ENCODE measurements at regions not wholly inside any gene's neighbourhood (a gene's known extent, or its start where the extent isn't known, plus 50 kb on each side); places are given as distances from the start of the nearest gene placed in this dataset.

DNA sequence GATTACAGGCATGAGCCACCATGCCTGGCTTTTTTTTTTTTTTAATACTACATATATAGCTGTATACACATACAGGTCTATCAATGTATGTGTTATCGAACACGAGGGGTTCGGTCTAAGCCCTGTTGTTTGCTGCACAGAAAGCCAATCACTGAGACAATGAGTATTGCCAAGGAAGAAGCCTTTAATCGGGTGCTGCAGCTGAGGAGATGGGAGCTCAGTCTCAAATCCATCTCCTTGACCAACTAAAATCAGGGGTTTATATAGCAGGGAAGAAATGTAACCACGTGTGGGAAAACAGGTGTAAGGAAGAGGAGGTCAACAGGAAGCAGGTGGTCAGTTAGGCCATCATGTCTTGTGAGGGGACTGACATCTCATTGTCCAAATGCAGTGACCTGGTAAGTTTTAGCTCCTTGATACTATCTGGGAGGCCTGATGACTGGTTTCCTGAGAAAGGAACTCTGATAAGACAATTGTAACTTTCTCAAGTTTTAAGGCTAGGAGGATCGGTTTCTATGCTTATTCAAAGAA lies 80.9 kb upstream of the MAP1LC3B2 start:
- CTCF ChIA-PET: no interaction called here
- intact Hi-C loops (cut with micrococcal nuclease): no loop called here
- POLR2A ChIA-PET: no interaction called here
- Mint-ChIP-seq H3K9me3 (ENCODE audit: unreplicated experiment) (no peaks in the 10 kb centered on the region), H3K27ac (ENCODE audit: low read depth, unreplicated experiment) (no peak overlapping the region), H3K4me1 (ENCODE audit: insufficient read depth, unreplicated experiment) (no peaks in the 10 kb centered on the region), H3K27me3 (ENCODE audit: insufficient read depth, unreplicated experiment) (peaks cover 12% of the 10 kb centered on the region), H3K4me3 (ENCODE audit: unreplicated experiment) (no peak overlapping the region), H3K36me3 (ENCODE audit: insufficient read depth, unreplicated experiment) (no peaks in the 10 kb centered on the region)
- no peak for DNase-seq (ENCODE audit: unreplicated experiment)
- TF ChIP-seq, protein P1, sequence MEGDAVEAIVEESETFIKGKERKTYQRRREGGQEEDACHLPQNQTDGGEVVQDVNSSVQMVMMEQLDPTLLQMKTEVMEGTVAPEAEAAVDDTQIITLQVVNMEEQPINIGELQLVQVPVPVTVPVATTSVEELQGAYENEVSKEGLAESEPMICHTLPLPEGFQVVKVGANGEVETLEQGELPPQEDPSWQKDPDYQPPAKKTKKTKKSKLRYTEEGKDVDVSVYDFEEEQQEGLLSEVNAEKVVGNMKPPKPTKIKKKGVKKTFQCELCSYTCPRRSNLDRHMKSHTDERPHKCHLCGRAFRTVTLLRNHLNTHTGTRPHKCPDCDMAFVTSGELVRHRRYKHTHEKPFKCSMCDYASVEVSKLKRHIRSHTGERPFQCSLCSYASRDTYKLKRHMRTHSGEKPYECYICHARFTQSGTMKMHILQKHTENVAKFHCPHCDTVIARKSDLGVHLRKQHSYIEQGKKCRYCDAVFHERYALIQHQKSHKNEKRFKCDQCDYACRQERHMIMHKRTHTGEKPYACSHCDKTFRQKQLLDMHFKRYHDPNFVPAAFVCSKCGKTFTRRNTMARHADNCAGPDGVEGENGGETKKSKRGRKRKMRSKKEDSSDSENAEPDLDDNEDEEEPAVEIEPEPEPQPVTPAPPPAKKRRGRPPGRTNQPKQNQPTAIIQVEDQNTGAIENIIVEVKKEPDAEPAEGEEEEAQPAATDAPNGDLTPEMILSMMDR (IDR thresholded peaks at IDR 0.05; ENCODE audit: unreplicated experiment): no peak
- BruUV-seq (replicated peaks): no TSS peak

DNA sequence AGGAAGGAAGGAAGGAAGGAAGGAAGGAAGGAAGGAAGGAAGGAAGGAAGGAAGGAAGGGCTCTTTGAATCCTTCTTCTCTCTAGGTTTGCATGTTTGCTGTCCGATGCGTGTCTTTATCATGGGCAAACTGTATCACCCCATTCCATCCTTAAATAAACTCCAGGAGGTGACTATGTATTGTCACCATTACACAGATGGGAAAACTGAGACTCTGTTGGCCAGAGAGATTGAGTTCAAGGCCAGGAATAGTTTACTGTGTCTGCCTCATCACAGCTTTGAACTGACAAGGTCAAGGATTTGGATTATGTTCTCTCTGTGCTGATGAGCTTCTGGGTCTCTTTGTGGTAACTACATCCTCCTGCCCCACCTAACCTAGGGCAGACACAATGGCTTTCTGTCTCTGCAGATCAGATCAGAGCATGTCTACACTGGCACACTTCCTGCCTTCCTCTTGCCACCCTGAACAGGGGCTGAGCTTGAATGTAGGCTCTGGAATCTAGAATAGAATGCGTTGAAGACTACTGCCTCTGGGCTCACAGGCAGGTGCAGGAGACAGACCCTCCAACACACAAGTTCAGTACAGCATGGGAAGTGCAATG lies 78.9 kb upstream of the MAP1LC3B2 start:
- peaks cover 12% of the 10 kb centered on the region for H3K27me3 Mint-ChIP-seq (ENCODE audit: insufficient read depth, unreplicated experiment)

DNA sequence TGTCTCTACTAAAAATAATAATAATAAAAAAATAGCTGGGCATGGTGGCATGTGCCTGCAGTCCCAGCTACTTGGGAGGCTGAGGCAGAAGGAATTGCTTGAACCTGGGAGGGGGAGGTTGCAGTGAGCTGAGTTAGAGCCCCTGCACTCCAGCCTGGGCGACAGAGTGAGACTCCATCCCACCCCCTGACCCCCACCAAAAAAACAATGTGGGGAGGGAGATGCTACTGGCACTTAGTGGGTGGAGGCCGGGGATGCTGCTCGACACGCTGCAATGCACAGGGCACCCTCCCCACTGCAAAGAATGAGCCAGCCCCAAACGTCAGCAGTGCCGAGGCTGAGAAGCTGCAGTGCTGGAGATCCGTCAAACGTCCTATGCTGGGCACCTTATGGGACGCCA lies 77.5 kb upstream of the MAP1LC3B2 start:
- Mint-ChIP-seq H3K4me3 (ENCODE audit: unreplicated experiment) (no peak overlapping the region), H3K9me3 (ENCODE audit: unreplicated experiment) (no peaks in the 10 kb centered on the region), H3K27ac (ENCODE audit: low read depth, unreplicated experiment) (no peak overlapping the region), H3K27me3 (ENCODE audit: insufficient read depth, unreplicated experiment) (peaks cover 12% of the 10 kb centered on the region), H3K4me1 (ENCODE audit: insufficient read depth, unreplicated experiment) (no peaks in the 10 kb centered on the region), H3K36me3 (ENCODE audit: insufficient read depth, unreplicated experiment) (no peaks in the 10 kb centered on the region)
- CTCF ChIA-PET: interaction anchor here (0.7 to 1.2 kb wide), 2 partner anchors 76 to 219 kb away, joined by 3 read pairs; no protein-coding TSS in a partner anchor
- intact Hi-C loops (cut with micrococcal nuclease): no loop called here
- POLR2A ChIA-PET: no interaction called here
- no TSS peak for BruUV-seq (replicated peaks)
- TF ChIP-seq, protein P1 (IDR thresholded peaks at IDR 0.05; ENCODE audit: unreplicated experiment): no peak
- no peak for DNase-seq (ENCODE audit: unreplicated experiment)

More for the DNA sequence above, 78.9 kb upstream of the MAP1LC3B2 start:
- TF ChIP-seq, protein P1 (IDR thresholded peaks at IDR 0.05; ENCODE audit: unreplicated experiment): no peak
- H3K36me3 Mint-ChIP-seq (ENCODE audit: insufficient read depth, unreplicated experiment): no peaks in the 10 kb centered on the region
- no peak for DNase-seq (ENCODE audit: unreplicated experiment)
- no peaks in the 10 kb centered on the region for H3K4me1 Mint-ChIP-seq (ENCODE audit: insufficient read depth, unreplicated experiment)
- H3K4me3 Mint-ChIP-seq (ENCODE audit: unreplicated experiment): no peak overlapping the region
- no peak overlapping the region for H3K27ac Mint-ChIP-seq (ENCODE audit: low read depth, unreplicated experiment)
- POLR2A ChIA-PET: no interaction called here
- no peaks in the 10 kb centered on the region for H3K9me3 Mint-ChIP-seq (ENCODE audit: unreplicated experiment)
- BruUV-seq (replicated peaks): no TSS peak
- CTCF ChIA-PET: interaction anchor here (0.7 kb wide), 1 partner anchor 79 kb away, joined by 3 read pairs; no protein-coding TSS in a partner anchor
- intact Hi-C loops (cut with micrococcal nuclease): no loop called here

DNA sequence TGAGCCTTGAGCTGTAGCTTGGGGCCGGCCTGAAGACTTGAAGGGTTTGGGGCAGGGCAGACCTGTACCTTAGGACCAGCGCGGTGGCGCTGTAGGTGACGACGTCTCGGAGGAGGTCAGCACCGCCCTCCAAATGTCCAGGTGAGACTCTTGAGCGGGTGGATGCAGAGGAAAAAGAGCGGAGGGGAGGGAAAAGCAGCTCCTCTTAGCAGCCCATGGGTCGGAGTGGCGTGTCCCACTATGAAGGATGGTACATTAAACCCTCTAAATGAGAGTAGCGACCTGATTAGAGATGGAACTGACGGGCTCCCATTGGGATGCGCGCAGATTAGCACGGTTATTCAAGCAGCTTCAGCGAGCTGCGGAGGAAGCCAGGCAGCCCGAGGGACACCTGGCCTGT lies 77.0 kb upstream of the MAP1LC3B2 start:
- DNase-seq (ENCODE audit: unreplicated experiment): no peak
- ChIA-PET POLR2A (no interaction called here), CTCF (interaction anchor here (1.2 kb wide), 1 partner anchor 76 kb away, joined by 3 read pairs; no protein-coding TSS in a partner anchor)
- H3K4me3 Mint-ChIP-seq (ENCODE audit: unreplicated experiment): no peak overlapping the region
- H3K9me3 Mint-ChIP-seq (ENCODE audit: unreplicated experiment): no peaks in the 10 kb centered on the region
- no peak overlapping the region for H3K27ac Mint-ChIP-seq (ENCODE audit: low read depth, unreplicated experiment)
- intact Hi-C loops (cut with micrococcal nuclease): no loop called here
- no TSS peak for BruUV-seq (replicated peaks)
- TF ChIP-seq, protein P1 (IDR thresholded peaks at IDR 0.05; ENCODE audit: unreplicated experiment): no peak
- no peaks in the 10 kb centered on the region for H3K36me3 Mint-ChIP-seq (ENCODE audit: insufficient read depth, unreplicated experiment)
- H3K4me1 Mint-ChIP-seq (ENCODE audit: insufficient read depth, unreplicated experiment): no peaks in the 10 kb centered on the region
- peaks cover 12% of the 10 kb centered on the region for H3K27me3 Mint-ChIP-seq (ENCODE audit: insufficient read depth, unreplicated experiment)
